ENCODE measurements at regions not wholly inside any gene's neighbourhood (a gene's known extent, or its start where the extent isn't known, plus 50 kb on each side); places are given as distances from the start of the nearest gene placed in this dataset.

DNA sequence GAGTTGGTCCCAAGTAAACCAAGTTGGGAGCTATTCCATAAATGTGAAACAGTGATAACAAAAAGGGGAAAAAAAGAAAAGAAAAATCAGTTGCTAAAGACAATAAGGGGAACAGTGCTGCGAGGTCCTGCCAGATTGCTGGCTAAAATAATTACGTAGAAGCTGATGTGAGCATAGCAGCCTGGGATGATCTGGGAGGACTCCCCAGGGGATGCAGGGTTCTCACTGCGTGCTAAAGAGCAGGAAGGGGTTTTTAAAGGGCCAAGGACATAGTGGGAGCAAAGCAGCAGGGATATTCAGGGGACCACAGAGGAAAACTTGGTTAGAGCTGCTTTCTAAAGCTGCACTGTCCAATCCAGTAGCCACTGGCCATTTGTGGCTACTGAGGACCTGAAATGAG lies 133.0 kb upstream of the UMPS start:
- Mint-ChIP-seq H3K36me3 (no peaks in the 10 kb centered on the region), H3K9me3 (no peaks in the 10 kb centered on the region), H3K27ac (no peak overlapping the region), H3K4me1 (no peaks in the 10 kb centered on the region), H3K4me3 (no peak overlapping the region)
- ATAC-seq = no peak
- no peak for DNase-seq (ENCODE audit: low spot score in 2 of 2)

- Mint-ChIP-seq H3K4me3 (no peak overlapping the region), H3K9me3 (no peaks in the 10 kb centered on the region), H3K4me1 (no peaks in the 10 kb centered on the region), H3K36me3 (no peaks in the 10 kb centered on the region), H3K27ac (no peak overlapping the region)
- ATAC-seq (no peak), DNase-seq (ENCODE audit: low spot score in 2 of 2) (no peak)
Observed at GRCh38 chr3:124597979-124598378, 132.3 kb upstream of the UMPS start.

DNA sequence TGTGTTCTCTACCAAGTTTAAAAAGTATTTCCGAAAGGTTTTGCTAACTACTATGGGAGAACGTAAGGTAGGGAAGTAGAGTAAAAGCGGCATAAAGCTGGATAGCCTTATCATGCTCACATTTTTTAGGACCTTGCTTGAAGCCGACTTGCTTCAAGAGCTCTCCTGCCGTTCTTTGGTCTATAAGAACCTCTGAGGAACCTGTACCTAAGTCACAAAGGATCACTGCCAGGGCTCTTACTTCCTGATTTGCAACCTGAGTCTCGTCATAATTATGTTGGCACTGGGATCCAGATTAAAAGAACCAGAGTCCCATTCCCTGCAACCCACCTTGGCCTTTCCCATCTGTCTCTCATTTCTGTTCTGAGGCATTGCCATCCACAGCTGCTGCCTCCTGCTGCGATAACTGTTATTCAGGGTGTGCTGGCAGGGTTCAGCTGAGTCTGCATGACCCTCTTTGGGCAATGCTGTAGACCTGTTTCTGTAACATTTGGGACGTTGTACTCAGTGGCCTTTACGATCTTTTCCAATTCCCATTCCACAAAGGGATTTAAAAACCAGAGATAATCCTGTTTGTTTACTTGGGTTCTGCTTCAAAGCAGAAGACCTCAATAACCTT lies 131.0 kb upstream of the UMPS start:
- H3K36me3 Mint-ChIP-seq = no peaks in the 10 kb centered on the region
- DNase-seq (ENCODE audit: low spot score in 2 of 2) = no peak
- no peak overlapping the region for H3K4me3 Mint-ChIP-seq
- H3K4me1 Mint-ChIP-seq = no peaks in the 10 kb centered on the region
- no peaks in the 10 kb centered on the region for H3K9me3 Mint-ChIP-seq
- H3K27ac Mint-ChIP-seq = no peak overlapping the region
- no peak for ATAC-seq

DNA sequence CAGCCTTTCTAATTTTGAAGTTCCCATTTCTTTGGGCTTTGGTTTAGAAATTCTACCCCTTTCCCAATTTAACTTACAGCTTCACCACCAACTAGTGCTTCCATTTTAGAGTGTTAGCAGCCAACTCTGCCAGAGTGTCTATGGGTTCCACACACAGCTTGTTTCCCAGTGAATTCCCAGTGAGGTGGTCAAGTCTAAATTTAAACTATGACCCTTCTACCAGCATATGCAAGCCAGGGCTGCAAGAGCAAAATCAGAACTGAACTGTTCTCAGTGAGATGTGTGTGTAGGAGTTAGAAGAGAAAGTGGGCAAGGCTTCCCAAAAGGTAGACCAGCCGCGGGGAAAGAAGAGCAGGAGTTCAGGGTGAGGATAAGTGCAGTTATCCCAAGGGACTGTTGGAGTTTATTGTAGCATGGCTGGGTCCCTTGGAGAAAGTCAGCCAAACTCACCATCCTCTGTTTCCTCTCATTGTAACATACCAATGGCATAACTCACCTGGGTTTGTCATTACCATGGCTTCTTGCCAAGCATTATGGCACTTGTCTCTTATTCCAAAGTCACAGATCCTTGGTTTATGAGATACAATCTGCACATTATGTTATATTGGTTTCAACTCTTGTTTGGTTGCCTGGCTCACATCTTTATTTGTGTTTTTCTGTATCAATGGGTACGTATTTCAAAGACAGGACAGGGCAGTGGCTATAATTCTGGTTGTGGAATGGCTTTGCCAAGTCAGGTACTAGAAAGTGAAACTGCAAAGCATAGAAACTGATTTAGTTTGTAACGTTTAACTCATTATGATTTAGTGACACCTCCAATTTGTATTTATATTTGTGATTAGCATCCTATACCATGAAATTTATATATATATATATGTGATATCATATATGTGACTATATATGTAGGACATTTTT lies 130.2 kb upstream of the UMPS start:
- Mint-ChIP-seq H3K4me1 (no peaks in the 10 kb centered on the region), H3K4me3 (no peak overlapping the region), H3K27ac (no peak overlapping the region), H3K36me3 (no peaks in the 10 kb centered on the region), H3K9me3 (no peaks in the 10 kb centered on the region)
- DNase-seq (ENCODE audit: low spot score in 2 of 2) (no peak), ATAC-seq (no peak)

GRCh38 chr3:124600765-124601164 lies 129.5 kb upstream of the UMPS start:
- Mint-ChIP-seq H3K4me1 (no peaks in the 10 kb centered on the region), H3K27ac (no peak overlapping the region), H3K9me3 (no peaks in the 10 kb centered on the region), H3K36me3 (no peaks in the 10 kb centered on the region), H3K4me3 (no peak overlapping the region)
- ATAC-seq = no peak
- DNase-seq (ENCODE audit: low spot score in 2 of 2) = no peak

DNA sequence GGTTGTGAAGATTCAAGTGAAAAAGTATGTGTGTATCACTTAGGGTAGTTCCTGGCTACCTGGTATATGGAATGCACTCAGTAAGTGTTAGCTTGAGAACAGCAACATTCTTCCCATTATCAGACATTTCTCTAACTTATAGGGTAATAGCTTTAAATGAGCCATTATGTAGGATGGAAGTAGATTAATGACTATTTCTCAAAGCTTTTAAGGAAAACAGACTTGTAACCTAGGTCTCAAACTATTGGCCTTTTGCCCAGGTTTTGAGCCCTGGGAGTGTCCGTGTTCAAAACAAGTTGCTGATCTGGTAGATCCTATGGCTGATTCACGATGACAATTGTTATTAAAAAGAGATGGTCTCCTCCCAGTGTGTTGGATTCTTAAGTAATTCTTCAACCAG lies 129.1 kb upstream of the UMPS start:
- no peak for DNase-seq (ENCODE audit: low spot score in 2 of 2)
- no peaks in the 10 kb centered on the region for H3K36me3 Mint-ChIP-seq
- H3K4me1 Mint-ChIP-seq = no peaks in the 10 kb centered on the region
- H3K4me3 Mint-ChIP-seq = no peak overlapping the region
- no peak for ATAC-seq
- no peaks in the 10 kb centered on the region for H3K9me3 Mint-ChIP-seq
- no peak overlapping the region for H3K27ac Mint-ChIP-seq

DNA sequence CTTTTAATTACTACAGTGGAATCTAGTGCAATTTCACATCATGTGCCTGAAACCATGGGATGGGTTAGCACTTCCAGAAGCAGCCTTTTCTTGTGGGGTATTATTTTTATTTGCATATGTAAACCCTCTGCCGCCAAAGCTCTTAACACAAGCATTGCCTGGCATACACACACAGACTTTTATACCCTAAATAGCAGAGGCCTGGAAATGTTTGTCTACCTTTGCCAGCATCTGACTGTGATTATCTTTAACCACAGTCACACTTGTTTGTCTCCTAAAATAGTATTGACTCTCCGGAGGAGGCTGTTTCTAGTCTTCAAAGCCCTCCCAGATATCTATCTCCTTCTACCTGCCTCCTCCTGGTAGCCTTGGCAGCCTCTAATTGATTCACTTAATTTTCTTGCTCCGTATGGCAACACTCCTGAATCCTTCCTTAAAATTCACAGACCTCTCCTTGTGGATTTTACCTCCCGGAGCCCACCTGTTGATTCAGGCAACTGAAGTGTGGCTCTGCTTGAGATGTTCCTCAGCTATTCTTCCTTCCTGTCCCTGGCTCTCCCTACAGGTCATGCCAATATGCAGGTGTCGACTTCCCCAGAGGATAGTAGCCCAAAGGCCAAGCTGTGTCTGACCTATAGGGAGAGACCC lies 127.1 kb upstream of the UMPS start:
- Mint-ChIP-seq H3K27ac (no peak overlapping the region), H3K4me3 (no peak overlapping the region), H3K9me3 (no peaks in the 10 kb centered on the region), H3K4me1 (no peaks in the 10 kb centered on the region), H3K36me3 (no peaks in the 10 kb centered on the region)
- ATAC-seq (no peak), DNase-seq (ENCODE audit: low spot score in 2 of 2) (no peak)

GRCh38 chr3:124605781-124606579 lies 124.3 kb upstream of the UMPS start:
- Mint-ChIP-seq H3K27ac (no peak overlapping the region), H3K36me3 (no peaks in the 10 kb centered on the region), H3K4me3 (no peak overlapping the region), H3K9me3 (no peaks in the 10 kb centered on the region), H3K4me1 (no peaks in the 10 kb centered on the region)
- DNase-seq (ENCODE audit: low spot score in 2 of 2) (no peak), ATAC-seq (no peak)

DNA sequence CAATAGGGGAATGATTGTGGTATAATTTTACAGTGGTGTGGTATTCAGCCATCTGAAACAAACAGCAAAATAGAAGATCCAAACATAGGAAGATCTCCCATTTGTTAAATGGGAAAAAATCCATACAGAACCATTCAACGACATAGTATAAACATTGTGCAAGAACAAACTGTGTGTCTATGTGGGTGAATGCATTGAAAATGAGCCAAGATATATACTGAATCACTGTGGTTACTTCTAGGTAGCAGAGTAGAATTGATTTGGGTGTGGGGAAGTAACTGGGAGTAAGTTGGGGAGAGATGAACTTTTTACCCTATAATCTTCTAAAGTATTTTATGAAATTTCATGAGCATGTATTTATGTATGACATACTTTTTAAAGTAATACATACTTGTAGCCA lies 123.1 kb upstream of the UMPS start:
- H3K4me3 Mint-ChIP-seq = no peak overlapping the region
- H3K36me3 Mint-ChIP-seq = no peaks in the 10 kb centered on the region
- no peak overlapping the region for H3K27ac Mint-ChIP-seq
- no peaks in the 10 kb centered on the region for H3K9me3 Mint-ChIP-seq
- DNase-seq (ENCODE audit: low spot score in 2 of 2) (no peak), ATAC-seq (no peak)
- no peaks in the 10 kb centered on the region for H3K4me1 Mint-ChIP-seq

GRCh38 chr3:124609402-124609801 lies 120.8 kb upstream of the UMPS start:
- H3K4me1 Mint-ChIP-seq = no peaks in the 10 kb centered on the region
- DNase-seq (ENCODE audit: low spot score in 2 of 2) (no peak), ATAC-seq (no peak)
- no peaks in the 10 kb centered on the region for H3K9me3 Mint-ChIP-seq
- no peak overlapping the region for H3K4me3 Mint-ChIP-seq
- no peak overlapping the region for H3K27ac Mint-ChIP-seq
- H3K36me3 Mint-ChIP-seq = no peaks in the 10 kb centered on the region

- DNase-seq (ENCODE audit: low spot score in 2 of 2) (no peak), ATAC-seq (no peak)
- Mint-ChIP-seq H3K4me3 (no peak overlapping the region), H3K9me3 (no peaks in the 10 kb centered on the region), H3K36me3 (no peaks in the 10 kb centered on the region), H3K4me1 (no peaks in the 10 kb centered on the region), H3K27ac (no peak overlapping the region)
Observed at GRCh38 chr3:124610130-124610529, 120.1 kb upstream of the UMPS start.

GRCh38 chr3:124611520-124611919 lies 118.7 kb upstream of the UMPS start:
- ATAC-seq = no peak
- H3K4me3 Mint-ChIP-seq = no peak overlapping the region
- no peak overlapping the region for H3K27ac Mint-ChIP-seq
- H3K36me3 Mint-ChIP-seq = no peaks in the 10 kb centered on the region
- H3K4me1 Mint-ChIP-seq = no peaks in the 10 kb centered on the region
- H3K9me3 Mint-ChIP-seq = no peaks in the 10 kb centered on the region
- no peak for DNase-seq (ENCODE audit: low spot score in 2 of 2)

GRCh38 chr3:124615896-124616543 lies 114.2 kb upstream of the UMPS start:
- peaks cover 14% of the 10 kb centered on the region for H3K4me1 Mint-ChIP-seq
- no peaks in the 10 kb centered on the region for H3K36me3 Mint-ChIP-seq
- no peak for ATAC-seq
- H3K27ac Mint-ChIP-seq = no peak overlapping the region
- no peak for DNase-seq (ENCODE audit: low spot score in 2 of 2)
- no peaks in the 10 kb centered on the region for H3K9me3 Mint-ChIP-seq
- no peak overlapping the region for H3K4me3 Mint-ChIP-seq

DNA sequence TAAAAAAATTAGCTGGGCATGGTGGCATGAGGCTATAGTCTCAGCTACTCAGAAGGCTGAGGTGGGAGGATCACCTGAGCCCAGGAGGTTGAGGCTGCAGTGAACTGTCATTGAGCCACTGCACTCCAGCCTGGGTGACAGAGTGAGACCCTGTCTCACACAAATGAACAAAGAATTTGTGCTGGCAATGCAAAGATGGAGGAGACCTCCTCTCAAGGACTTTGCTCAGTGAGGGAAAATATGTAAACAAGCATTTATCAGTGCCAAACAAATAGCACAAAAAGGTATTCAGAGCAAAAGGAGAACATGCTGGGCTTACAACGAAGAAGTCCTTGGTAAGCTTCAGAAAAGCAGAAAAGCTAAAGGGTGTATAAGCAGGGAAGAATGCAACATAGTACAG lies 113.1 kb upstream of the UMPS start:
- Mint-ChIP-seq H3K27ac (no peak overlapping the region), H3K4me3 (no peak overlapping the region), H3K9me3 (no peaks in the 10 kb centered on the region), H3K36me3 (no peaks in the 10 kb centered on the region), H3K4me1 (peaks cover 17% of the 10 kb centered on the region)
- ATAC-seq (no peak), DNase-seq (ENCODE audit: low spot score in 2 of 2) (no peak)

Measured in stimulated activated effector memory CD8-positive, alpha-beta T cell treated with anti-CD3 and anti-CD28 coated beads, Interleukin-12 subunit alpha, Interleukin-12 subunit beta, amount 100 ng/mL, for 72 hours (primary cell).